MM.1S (cell line): ENCODE measurements at regions not wholly inside any gene's neighbourhood (a gene's known extent, or its start where the extent isn't known, plus 50 kb on each side); places are given as distances from the start of the nearest gene placed in this dataset.

Experiments used
- CTCF ChIP-seq: fragments of 300-600 bp; sonication (generic); IDR thresholded peaks from 2 replicates; pipeline ENCODE4 v1.5.1; 2016; ENCODE audit warnings: antibody characterized with exemption, low read length, mixed read lengths
- EZH2 ChIP-seq: fragments of 300-600 bp; sonication (generic); optimal IDR thresholded peaks from 2 replicates; pipeline ENCODE3; 2017; ENCODE audit warnings: low read depth, mild to moderate bottlenecking, antibody characterized with exemption, low read length, mixed read lengths
- EZH2phosphoT487 ChIP-seq: fragments of 300-600 bp; sonication (generic); IDR thresholded peaks from 2 replicates; pipeline ENCODE4 v1.6.1; 2018; ENCODE audit warnings: antibody characterized with exemption, low read length

GRCh38 chr15:29428925-29429573, 159.4 kb upstream of the NSMCE3 start:
- TF ChIP-seq EZH2 (no peak), CTCF (no peak), EZH2phosphoT487 (no peak)
